ENCODE measurements at regions not wholly inside any gene's neighbourhood (a gene's known extent, or its start where the extent isn't known, plus 50 kb on each side); places are given as distances from the start of the nearest gene placed in this dataset.

DNA sequence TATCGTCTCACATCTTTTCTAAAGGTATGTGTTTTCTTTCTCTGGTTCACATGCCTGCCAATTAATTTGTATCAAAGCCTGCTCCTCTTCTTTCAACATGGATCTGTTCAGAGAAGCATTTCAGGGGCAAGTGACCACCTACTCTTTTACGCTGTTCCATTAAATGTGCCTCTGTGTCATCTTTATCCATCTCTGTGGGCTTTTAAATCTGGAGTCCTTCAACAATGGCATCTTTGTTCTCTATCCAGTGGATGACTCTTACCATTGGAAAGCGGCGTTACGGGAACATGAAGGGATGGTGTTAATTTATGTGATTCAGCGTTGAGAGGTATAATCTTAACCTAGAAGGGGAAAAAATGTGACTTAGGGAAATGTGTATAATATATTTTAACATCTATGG, 92.7 kb upstream of the CFAP20DC start:
- DNase-seq (ENCODE audit: low read depth), result no peak

DNA sequence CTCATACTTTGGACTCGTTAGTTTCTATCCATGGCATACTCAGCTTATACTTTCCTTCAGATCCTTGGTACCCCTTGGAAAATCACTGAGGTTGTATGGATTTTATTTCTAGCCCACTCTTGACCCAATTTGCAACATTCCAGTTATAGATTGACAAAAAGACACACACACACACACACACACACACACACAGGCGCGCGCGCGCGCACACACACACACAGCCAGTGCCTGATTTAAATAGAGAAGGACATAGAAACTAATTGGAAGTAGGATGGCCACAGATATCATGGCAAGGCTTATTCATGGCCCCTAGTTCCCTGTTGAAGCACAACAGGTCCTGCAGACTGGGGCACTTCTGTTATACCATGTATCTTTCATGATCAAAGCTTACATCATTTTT, 89.1 kb upstream of the CFAP20DC start:
- no peak for DNase-seq (ENCODE audit: low read depth)

GRCh38 chr3:59137415-59137814, 87.6 kb upstream of the CFAP20DC start:
- no peak for DNase-seq (ENCODE audit: low read depth)

DNA sequence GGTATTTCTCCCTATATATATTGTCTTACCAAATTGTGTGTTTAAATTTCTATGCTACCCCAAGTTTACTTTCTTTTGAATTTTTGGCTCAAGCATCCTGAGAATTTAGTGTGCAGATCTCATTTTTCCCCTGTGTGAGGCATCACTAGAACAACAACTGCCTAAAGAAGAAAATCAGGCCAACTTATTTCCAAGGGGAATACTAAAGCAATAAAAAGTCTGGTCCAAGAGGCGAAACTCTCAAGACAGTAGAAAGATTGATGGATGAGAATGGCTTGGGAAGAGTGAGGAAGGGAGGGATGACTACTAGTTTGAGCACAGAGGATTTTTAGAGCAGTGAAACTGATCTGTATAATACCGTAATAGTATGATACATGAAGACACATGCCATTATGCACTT, 86.3 kb upstream of the CFAP20DC start:
- DNase-seq (ENCODE audit: low read depth), result no peak

DNA sequence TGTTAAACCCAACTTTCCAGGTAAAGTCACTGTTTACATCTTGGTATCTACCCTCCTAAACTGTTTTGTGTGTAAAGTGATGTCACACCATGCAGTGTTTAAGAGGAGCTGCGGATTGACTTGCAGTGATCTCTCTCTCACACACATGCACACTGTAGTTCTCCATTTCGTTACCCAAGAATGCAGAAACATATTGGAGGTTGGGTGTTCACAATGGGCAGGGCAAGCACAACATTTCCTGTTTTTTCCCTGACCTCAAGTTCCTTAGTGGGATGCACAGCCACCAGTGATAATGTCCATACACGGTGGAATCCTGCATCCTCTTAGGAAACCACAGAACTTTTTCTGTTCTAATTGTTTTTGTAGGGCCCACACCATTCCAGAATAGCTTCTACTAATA, 85.3 kb upstream of the CFAP20DC start:
- DNase-seq (ENCODE audit: low read depth), result no peak

GRCh38 chr3:59133311-59133710, 83.5 kb upstream of the CFAP20DC start:
- DNase-seq (ENCODE audit: low read depth), result peak; percentile 27

GRCh38 chr3:59131016-59131766, 81.4 kb upstream of the CFAP20DC start:
- no peak for DNase-seq (ENCODE audit: low read depth)

DNA sequence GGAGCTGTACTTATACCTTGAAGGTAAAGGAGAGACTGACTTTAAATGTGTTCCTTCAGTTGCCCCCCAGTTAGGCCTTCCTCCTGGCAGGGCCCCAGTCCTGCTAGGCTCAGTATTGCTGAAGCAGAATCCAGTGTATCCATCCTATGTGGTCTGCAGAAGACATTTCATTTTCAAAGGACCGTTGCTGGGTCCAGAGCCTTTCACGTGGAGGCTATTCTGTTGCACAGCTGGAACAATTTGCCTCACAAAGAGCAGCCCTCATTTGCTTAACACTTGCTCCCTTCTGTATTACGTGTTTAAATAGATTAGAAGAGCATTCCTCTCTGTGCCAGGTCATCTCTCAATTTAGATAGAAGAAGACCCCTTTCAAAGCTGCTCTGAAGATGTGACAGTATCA, 78.9 kb upstream of the CFAP20DC start:
- no peak for DNase-seq (ENCODE audit: low read depth)

GRCh38 chr3:59127071-59127470, 77.2 kb upstream of the CFAP20DC start:
- DNase-seq (ENCODE audit: low read depth), result peak; percentile 69

- no peak for DNase-seq (ENCODE audit: low read depth)
These were observed 76.6 kb upstream of the CFAP20DC start for GRCh38 chr3:59126446-59126845.

DNA sequence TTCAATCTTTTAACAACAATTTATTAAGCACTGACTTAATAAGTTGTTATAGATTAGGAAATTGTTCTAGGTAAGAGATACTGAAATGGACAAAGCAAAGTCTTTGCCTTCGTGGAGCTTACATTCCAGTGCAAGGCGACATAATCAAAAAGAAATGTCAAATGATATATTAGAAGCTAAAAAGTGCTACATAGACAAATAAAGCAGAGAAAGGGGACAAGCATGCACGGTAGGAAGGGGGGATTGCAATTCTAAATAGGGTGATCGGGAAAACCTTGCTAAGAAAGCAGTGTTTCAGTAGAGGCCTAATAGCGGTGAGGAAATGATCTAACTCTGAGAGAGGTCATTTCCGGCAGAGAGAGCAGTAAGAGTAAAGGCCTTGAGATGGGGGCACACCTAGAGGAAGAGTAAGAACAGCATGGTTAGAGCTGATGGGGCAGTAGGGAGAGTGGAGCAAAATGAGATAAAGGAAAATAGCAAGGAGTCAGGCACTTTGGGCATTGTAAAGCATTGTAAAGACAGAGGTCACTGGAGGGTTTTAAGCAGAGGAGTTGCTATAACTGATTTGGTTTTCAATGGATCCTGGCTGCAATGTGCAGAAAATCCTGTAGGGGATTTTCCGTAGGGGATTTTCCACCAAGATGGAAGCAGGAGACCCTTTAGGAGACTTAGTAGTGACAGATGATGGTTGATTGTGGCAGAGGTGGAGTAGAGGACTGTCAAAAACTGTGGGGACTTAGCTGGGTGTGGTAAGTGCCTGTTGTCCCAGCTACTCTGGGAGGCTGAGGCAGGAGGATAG, 71.7 kb upstream of the CFAP20DC start:
- no peak for DNase-seq (ENCODE audit: low read depth)

- DNase-seq (ENCODE audit: low read depth), result no peak
These were observed 69.1 kb upstream of the CFAP20DC start for GRCh38 chr3:59118928-59119327.

DNA sequence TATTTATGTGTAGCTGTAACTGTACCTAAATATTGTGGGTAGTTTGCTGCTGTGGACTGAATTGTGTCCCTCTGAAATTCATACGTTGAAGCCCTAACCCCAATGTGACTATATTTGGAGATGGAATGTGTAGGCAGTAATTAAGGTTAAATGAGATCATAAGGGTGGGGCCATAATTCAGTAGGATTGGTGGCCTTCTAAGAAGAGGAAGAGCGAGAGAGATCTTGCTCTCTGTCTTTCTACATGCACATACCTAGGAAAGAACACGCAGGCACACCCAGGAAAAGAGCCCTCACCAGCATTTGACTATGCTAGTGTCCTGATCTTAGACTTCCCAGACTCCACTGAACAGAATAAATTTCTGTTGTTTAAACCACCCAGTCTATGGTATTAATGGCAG, 67.6 kb upstream of the CFAP20DC start:
- no peak for DNase-seq (ENCODE audit: low read depth)

DNA sequence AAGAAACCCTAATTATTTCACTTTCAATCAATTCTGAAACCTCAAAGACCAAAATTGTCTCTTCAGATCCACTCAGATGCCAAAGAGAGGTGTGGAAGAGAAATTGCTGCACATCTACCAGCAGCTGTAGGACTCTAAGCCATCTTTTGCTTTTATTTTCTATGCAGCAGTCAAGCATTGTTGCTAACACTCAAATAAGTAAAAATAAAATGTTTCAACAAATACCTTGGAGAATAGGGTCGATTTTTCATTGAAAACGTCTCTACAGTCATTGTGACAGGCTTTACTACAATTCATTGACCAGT, 66.4 kb upstream of the CFAP20DC start:
- DNase-seq (ENCODE audit: low read depth), result no peak

DNA sequence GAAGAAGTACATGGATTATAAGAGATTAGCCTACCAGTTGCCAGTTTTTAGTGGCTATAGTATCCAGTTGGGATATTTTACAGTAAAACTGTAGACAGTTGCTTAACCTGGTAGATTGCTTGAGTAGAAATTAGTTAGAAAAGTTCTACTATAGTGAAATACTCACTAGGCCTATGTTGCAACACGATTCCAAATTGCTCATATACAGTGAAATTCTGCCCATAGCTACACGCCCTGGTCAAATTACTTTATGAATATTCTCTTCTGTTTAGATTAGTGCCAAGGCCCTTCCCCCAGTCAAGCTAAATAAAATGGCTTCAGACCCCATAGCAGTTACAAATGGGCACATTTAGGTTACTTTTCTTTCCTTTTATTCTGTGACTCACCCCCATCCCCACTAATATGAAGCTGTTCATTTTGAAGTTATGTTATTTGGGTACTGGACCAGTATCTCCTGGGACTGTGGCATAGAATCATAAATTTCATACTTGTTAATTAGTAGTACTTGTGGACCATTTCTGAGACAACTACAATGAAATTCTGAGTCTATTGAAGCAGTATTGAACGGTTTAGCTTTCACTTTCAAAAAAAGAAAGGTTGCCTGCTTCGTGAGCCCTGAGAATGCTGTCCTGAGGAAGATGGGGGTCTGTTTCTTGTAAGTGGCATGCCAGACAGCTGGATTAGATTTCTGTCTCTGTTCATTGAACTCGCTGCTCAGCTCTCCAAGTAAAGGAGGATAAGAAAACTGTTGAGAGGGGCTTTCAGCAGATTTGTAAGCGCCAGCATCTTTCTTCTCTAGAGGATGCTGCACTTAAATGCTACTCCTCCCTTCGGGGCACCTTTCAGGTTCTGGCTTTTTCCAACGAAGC, 65.8 kb upstream of the CFAP20DC start:
- peak; percentile 34 for DNase-seq (ENCODE audit: low read depth)

GRCh38 chr3:59107856-59108815, 58.3 kb upstream of the CFAP20DC start:
- DNase-seq (ENCODE audit: low read depth), result peak; percentile 40

DNA sequence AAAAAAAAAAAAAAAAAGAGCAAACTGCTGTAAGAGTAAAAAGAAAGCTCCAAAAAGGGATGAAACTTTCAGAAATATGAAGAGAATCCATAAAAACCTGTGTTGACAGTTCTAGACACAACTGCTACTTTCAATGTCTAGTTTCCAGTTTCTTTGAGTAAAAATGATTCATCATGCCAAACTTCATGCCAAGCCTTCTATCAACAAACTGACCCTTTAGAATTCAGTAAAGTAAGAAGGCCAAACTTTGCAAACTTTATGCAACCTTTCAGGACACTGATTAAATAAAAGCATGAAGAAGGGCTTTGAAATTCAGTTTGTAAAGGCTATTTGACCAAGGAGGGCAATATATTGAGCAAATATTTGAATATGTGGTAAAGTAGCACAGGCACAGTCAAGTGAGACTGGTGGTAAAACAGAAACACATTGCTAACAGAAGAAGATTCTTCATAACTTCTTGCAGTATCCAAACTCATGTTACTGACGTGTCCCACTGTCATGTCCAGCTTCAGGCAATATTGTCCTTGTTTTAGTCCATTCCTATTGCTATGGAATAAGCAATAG, 56.3 kb upstream of the CFAP20DC start:
- DNase-seq (ENCODE audit: low read depth), result peak; percentile 33

GRCh38 chr3:59103552-59103951, 53.7 kb upstream of the CFAP20DC start:
- no peak for DNase-seq (ENCODE audit: low read depth)

GRCh38 chr3:59101231-59101736, 51.5 kb upstream of the CFAP20DC start:
- peak; percentile 94 for DNase-seq (ENCODE audit: low read depth)
